GM18867 (cell line): ENCODE measurements at regions not wholly inside any gene's neighbourhood (a gene's known extent, or its start where the extent isn't known, plus 50 kb on each side); places are given as distances from the start of the nearest gene placed in this dataset.
"Not testable (repeated sequence)": the region's sequence is repeated elsewhere in the genome, so short reads cannot be mapped to it uniquely, and the experiment has no call there.

Source experiments
- ATAC-seq: cut with Tn5 transposase; IDR thresholded peaks from one replicate; pipeline ENCODE4 v1.9.1; 2021; ENCODE audit warnings: mild to moderate bottlenecking, moderate library complexity; ENCODE audit not compliant: unreplicated experiment

DNA sequence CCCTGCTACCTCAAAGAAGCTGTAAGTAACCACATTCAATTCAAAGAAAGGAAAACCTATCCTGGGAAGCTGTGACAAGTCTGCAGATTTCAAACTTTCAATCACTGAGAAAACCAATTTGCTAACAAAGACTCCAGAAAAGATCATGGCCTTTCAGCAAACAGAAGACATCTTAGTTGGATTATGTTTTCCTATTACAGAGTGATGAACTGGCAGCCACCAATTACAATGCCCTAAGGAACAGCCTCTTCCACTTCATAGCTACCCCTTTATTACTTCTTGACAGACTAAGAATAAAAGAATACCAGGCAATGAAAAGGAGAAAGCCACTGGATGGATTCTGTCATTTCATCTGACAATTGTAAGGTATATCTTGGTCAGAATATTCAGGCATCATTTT, 128.2 kb upstream of the RASEF start:
- no peak for ATAC-seq

- not testable (repeated sequence) for ATAC-seq
These were observed 126.1 kb upstream of the RASEF start for GRCh38 chr9:83189026-83189425.

GRCh38 chr9:83188277-83188676, 125.3 kb upstream of the RASEF start:
- ATAC-seq: no peak

GRCh38 chr9:83186155-83186737, 123.3 kb upstream of the RASEF start:
- ATAC-seq: no peak

GRCh38 chr9:83185488-83186154, 122.7 kb upstream of the RASEF start:
- no peak for ATAC-seq

DNA sequence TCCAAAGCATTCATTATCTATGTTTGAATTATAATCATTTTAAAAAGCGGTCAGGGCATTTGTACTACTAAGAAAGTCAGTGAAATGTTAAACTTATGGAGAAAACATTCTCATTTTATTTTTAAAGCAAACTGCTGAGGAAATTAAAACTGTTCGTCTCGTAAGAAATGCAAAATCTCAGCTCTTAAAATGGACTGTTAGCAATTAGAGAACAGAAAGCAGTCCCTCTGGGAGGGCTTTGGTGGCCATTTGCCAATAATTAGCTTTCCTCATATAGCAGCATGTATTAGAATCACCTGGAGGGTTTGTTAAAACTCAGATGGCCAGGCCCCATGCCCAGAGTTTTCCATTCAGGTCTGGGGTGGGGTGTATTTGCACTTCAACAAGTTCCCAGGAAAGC, 120.7 kb upstream of the RASEF start:
- ATAC-seq: no peak

DNA sequence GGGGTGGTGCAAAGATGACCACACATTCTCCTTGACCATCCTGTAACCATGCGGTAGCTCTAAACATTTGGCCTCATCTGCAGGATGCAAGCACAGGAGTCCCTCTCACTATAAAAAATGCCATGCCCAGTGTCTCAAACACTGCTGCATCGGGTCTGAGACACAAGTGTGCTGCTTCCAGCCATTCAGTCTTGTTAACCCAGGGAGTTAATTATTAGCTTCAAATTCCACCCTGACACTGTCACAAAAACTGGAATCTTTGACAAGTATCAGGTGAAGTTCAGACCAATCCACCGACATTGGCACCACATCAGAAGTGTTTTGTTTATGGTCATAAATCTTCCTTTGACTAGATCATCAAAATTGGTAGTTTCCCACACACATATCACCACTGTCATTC, 119.1 kb upstream of the RASEF start:
- no peak for ATAC-seq

GRCh38 chr9:83178717-83179116, 115.8 kb upstream of the RASEF start:
- ATAC-seq: no peak

- ATAC-seq: no peak
These were observed 114.8 kb upstream of the RASEF start for GRCh38 chr9:83177747-83178146.

- no peak for ATAC-seq
These were observed 104.2 kb upstream of the RASEF start for GRCh38 chr9:83167126-83167525.

GRCh38 chr9:83166372-83166771, 103.4 kb upstream of the RASEF start:
- ATAC-seq: no peak

DNA sequence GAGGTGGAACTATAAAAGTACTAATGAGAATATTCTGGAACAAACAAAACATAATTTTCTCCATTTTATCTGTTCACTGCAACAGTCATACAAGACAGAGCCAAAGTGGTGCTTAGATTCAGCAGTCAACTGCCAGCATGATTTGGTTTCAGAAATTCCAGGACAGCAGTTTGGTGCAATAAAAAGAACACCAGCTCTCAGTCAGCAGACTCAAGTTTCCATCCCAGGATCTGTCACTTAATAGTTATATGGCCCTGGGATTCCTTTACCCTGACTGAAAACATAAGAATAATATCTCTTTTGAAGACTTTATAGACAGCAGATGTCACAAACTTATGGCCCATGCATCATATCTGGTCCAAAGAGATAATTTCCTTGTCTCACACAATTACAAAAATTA, 92.8 kb upstream of the RASEF start:
- no peak for ATAC-seq

DNA sequence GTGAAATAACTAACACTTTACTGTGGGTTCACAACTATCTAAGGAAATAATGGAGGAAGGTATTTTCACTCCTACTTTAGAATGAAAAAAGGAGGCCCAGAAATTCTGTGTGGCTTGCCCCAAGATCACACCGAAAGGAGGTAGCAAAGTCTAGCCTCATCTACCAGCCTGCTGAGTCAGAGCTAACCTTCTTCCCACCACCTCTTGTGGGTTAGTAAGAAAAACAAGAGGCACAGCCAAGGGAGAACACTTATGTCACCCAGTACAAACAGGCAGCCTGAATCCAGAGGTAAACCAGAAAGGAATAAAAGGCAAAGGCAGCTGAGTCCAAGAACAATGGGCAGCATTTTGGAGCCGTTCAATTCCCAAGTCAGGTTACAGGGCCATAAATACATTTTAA, 91.9 kb upstream of the RASEF start:
- ATAC-seq: peak; percentile 45

GRCh38 chr9:83154087-83154736, 91.3 kb upstream of the RASEF start:
- peak; percentile 95 for ATAC-seq

DNA sequence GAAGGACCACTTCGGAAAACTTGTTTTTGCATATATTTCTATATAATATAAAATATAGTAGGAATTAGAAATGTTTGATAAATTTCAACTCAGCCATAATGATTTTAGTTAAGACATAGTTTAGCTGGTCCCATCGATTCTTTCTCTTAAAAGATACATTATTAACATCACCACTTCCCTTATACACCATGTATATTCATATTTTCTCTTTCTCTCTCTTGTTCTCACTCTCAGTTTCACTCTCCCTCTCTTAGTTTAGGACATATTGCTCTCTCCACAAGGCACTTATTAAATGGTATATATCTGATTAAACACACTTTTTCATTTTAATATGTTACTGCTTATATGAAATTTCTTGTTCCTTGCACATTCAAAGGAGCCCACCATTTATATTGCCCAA, 90.1 kb upstream of the RASEF start:
- ATAC-seq: peak; percentile 54

DNA sequence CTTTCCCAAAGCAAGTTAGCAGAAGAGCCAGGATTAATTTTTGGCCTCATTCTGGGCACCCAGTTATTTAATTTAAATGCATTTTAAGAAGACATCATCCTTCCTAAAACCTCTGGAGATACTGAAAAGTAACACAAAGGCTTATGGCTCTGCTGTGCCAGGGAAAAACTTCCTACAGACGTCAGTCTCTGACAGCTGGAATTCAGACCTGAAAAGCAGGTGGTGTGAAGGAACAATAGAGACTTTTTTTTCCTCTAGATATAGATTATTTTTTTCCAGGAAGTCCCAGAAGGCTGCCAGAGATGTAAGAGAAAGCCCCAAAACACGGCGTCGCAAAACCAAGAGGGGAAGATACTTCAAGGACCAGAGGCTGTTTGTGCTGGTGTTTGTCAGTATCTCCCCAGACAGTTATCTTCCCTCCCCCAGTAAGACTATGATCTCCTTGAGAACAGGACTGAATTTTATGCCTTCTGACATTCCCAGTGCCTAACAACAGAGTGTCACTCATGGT, 88.7 kb upstream of the RASEF start:
- no peak for ATAC-seq

GRCh38 chr9:83147315-83148149, 84.6 kb upstream of the RASEF start:
- ATAC-seq: no peak

GRCh38 chr9:83146325-83146724, 83.4 kb upstream of the RASEF start:
- ATAC-seq: no peak

- ATAC-seq: no peak
These were observed 81.5 kb upstream of the RASEF start for GRCh38 chr9:83144492-83144891.

DNA sequence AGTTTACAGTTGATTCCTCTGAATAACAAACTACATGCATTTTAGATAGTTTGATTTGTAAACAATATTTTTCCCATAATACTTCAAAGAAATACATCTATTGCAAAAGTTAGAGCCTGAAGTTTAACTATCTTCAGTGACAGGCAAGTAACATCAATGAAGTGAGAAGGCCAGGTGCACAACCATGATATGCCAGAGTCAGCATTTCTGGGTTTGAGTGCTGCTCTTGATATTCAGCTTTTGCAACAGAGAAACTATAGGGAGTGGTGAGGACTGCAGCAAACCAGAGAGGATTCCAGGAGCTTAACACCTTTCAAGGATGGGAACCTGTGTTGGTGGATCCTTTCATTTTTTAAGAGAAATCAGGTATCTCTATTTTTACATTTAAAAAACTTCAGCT, 79.4 kb upstream of the RASEF start:
- no peak for ATAC-seq

GRCh38 chr9:83141887-83142286, 78.9 kb upstream of the RASEF start:
- no peak for ATAC-seq
